HEK293 (cell line): ENCODE measurements at regions not wholly inside any gene's neighbourhood (a gene's known extent, or its start where the extent isn't known, plus 50 kb on each side); places are given as distances from the start of the nearest gene placed in this dataset.

Experiments used
- HOXA7 ChIP-seq: sonication (generic); formaldehyde crosslinking; IDR thresholded peaks from 2 replicates; pipeline ENCODE4 v1.8.1; 2022; ENCODE audit warnings: missing genetic modification reagents, borderline replicate concordance
- ZBTB21 ChIP-seq: fragments of 450-650 bp; formaldehyde crosslinking; IDR thresholded peaks from 2 replicates; pipeline ENCODE4 v1.5.1; 2017; ENCODE audit warnings: missing biosample characterization, missing genetic modification characterization
- ZNF248 ChIP-seq: fragments of 450-650 bp; formaldehyde crosslinking; IDR thresholded peaks from 2 replicates; pipeline ENCODE4 v1.5.1; 2017; ENCODE audit warnings: missing biosample characterization, missing genetic modification characterization
- ZNF707 ChIP-seq: fragments of 450-650 bp; formaldehyde crosslinking; IDR thresholded peaks from 2 replicates; pipeline ENCODE4 v1.5.1; 2016; ENCODE audit warnings: missing biosample characterization, missing genetic modification characterization
- ZNF76 ChIP-seq: fragments of 450-650 bp; formaldehyde crosslinking; IDR thresholded peaks from 2 replicates; pipeline ENCODE4; 2016; ENCODE audit warnings: low read depth, missing biosample characterization, missing genetic modification characterization, borderline replicate concordance
- TF ChIP-seq, protein P1 (sequence below): fragments of 450-650 bp; formaldehyde crosslinking; IDR thresholded peaks from 2 replicates; pipeline ENCODE4 v1.5.1; 2016; ENCODE audit warnings: missing biosample characterization, missing genetic modification characterization, low read depth
- TF ChIP-seq, protein P2 (sequence below): fragments of 450-650 bp; formaldehyde crosslinking; IDR thresholded peaks from 2 replicates; pipeline ENCODE4 v1.5.1; 2016; ENCODE audit warnings: missing biosample characterization, missing genetic modification characterization

DNA sequence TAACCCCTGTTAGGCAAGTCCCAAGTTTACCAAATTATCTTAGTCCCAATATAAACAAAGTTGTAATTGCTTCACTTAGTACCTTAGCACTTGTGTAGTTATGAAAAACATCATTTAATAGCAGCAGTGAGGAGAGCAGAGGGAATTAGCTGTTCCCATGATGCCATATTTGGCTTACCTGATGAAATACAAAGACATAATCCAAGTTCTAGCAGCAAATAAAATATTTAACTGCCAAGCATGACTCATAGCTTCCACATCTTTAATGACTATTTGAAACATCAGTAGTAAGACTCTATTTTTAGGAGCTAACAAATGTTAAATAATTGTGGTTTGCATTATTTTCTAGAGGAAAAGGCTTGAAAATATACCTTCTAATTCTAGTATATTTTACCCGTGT, 94.0 kb upstream of the MCHR2 start:
- TF ChIP-seq ZNF707 (tag by site-specific recombination): no peak
- TF ChIP-seq HOXA7 (CRISPR knock-in tag): no peak
- no peak for TF ChIP-seq ZNF248
- TF ChIP-seq ZBTB21: no peak
- TF ChIP-seq, protein P1, sequence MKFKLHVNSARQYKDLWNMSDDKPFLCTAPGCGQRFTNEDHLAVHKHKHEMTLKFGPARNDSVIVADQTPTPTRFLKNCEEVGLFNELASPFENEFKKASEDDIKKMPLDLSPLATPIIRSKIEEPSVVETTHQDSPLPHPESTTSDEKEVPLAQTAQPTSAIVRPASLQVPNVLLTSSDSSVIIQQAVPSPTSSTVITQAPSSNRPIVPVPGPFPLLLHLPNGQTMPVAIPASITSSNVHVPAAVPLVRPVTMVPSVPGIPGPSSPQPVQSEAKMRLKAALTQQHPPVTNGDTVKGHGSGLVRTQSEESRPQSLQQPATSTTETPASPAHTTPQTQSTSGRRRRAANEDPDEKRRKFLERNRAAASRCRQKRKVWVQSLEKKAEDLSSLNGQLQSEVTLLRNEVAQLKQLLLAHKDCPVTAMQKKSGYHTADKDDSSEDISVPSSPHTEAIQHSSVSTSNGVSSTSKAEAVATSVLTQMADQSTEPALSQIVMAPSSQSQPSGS (tag by site-specific recombination): peak; percentile 34; the same call in 1 of the 2 replicates
- TF ChIP-seq, protein P2, sequence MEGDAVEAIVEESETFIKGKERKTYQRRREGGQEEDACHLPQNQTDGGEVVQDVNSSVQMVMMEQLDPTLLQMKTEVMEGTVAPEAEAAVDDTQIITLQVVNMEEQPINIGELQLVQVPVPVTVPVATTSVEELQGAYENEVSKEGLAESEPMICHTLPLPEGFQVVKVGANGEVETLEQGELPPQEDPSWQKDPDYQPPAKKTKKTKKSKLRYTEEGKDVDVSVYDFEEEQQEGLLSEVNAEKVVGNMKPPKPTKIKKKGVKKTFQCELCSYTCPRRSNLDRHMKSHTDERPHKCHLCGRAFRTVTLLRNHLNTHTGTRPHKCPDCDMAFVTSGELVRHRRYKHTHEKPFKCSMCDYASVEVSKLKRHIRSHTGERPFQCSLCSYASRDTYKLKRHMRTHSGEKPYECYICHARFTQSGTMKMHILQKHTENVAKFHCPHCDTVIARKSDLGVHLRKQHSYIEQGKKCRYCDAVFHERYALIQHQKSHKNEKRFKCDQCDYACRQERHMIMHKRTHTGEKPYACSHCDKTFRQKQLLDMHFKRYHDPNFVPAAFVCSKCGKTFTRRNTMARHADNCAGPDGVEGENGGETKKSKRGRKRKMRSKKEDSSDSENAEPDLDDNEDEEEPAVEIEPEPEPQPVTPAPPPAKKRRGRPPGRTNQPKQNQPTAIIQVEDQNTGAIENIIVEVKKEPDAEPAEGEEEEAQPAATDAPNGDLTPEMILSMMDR (tag by site-specific recombination): no peak
- no peak for TF ChIP-seq ZNF76 (tag by site-specific recombination)
